ENCODE measurements at regions not wholly inside any gene's neighbourhood (a gene's known extent, or its start where the extent isn't known, plus 50 kb on each side); places are given as distances from the start of the nearest gene placed in this dataset.

- 90% methylated on average over 2 of the region's 10 CpGs for WGBS (ENCODE audit: insufficient coverage)
- Histone ChIP-seq H3K36me3 (ENCODE audit: control insufficient read depth in 2 of 2, extremely low read depth in 1 of 2, insufficient read depth in 1 of 2, low read length in 1 of 2) (no peaks in the 10 kb centered on the region), H3K27me3 (replicated peaks in 1 of 2; ENCODE audit: control insufficient read depth in 2 of 2, extremely low read depth in 1 of 2, insufficient read depth in 2 of 2, low read length in 1 of 2) (peaks cover 2 to 6% of the 10 kb centered on the region in 2 experiments), H3K27ac (ENCODE audit: low read length) (no peak overlapping the region), H3K4me1 (ENCODE audit: control insufficient read depth in 1 of 2, extremely low read depth in 1 of 2, insufficient read depth in 2 of 2, low read length in 2 of 2) (no peaks in the 10 kb centered on the region), H3K4me3 (ENCODE audit: control insufficient read depth in 1 of 2, extremely low read depth in 1 of 2, low read length in 1 of 2) (no peak overlapping the region), H3K9me3 (no peaks in the 10 kb centered on the region)
- no peaks in the 10 kb centered on the region for H3K4me1 Mint-ChIP-seq
- ATAC-seq (replicated peaks in 1 of 4) (no peak), DNase-seq (peak in 1 of 35 experiments; percentile 2)
- H3K27me3 Mint-ChIP-seq: peaks cover 18 to 24% of the 10 kb centered on the region in 2 donors
- H3K4me3 Mint-ChIP-seq: no peak overlapping the region
- H3K9me3 Mint-ChIP-seq: peaks cover 0 to 6% (median 0%) of the 10 kb centered on the region in 3 donors
- ChIA-PET CTCF (interaction anchor here in 1 of 2 donors (0.6 kb wide), 1 partner anchor 450 kb away, joined by 4 read pairs; no protein-coding TSS in a partner anchor), POLR2A (no interaction called here)
- no peaks in the 10 kb centered on the region for H3K36me3 Mint-ChIP-seq
- H3K27ac Mint-ChIP-seq: no peak overlapping the region
Observed at GRCh38 chr21:35868005-35868868, 192.1 kb downstream of the SETD4 start.

GRCh38 chr21:35864039-35864438 lies 196.3 kb downstream of the SETD4 start:
- no peaks in the 10 kb centered on the region for H3K9me3 ChIP-seq
- H3K9me3 Mint-ChIP-seq: peaks cover 0 to 6% (median 0%) of the 10 kb centered on the region in 3 donors
- peaks cover 0 to 8% of the 10 kb centered on the region in 2 experiments for H3K27me3 ChIP-seq (replicated peaks in 1 of 2; ENCODE audit: control insufficient read depth in 2 of 2, extremely low read depth in 1 of 2, insufficient read depth in 2 of 2, low read length in 1 of 2)
- no peaks in the 10 kb centered on the region for H3K4me1 ChIP-seq (ENCODE audit: control insufficient read depth in 1 of 2, extremely low read depth in 1 of 2, insufficient read depth in 2 of 2, low read length in 2 of 2)
- no peak overlapping the region for H3K27ac ChIP-seq (ENCODE audit: low read length)
- H3K36me3 ChIP-seq (ENCODE audit: control insufficient read depth in 2 of 2, extremely low read depth in 1 of 2, insufficient read depth in 1 of 2, low read length in 1 of 2): no peaks in the 10 kb centered on the region
- no peaks in the 10 kb centered on the region for H3K4me1 Mint-ChIP-seq
- 50% methylated on average over 2 of the region's 4 CpGs for WGBS (ENCODE audit: insufficient coverage)
- ATAC-seq (replicated peaks in 1 of 4): no peak
- ChIA-PET CTCF (no interaction called here), POLR2A (interaction anchor here (0.6 kb wide), 2 partner anchors 103 to 976 kb away, joined by 6 to 13 read pairs; no protein-coding TSS in a partner anchor)
- no peak for DNase-seq
- H3K36me3 Mint-ChIP-seq: no peaks in the 10 kb centered on the region
- peaks cover 6 to 18% of the 10 kb centered on the region in 2 donors for H3K27me3 Mint-ChIP-seq
- no peak overlapping the region for H3K4me3 Mint-ChIP-seq
- no peak overlapping the region for H3K27ac Mint-ChIP-seq
- no peak overlapping the region for H3K4me3 ChIP-seq (ENCODE audit: control insufficient read depth in 1 of 2, extremely low read depth in 1 of 2, low read length in 1 of 2)

- H3K9me3 Mint-ChIP-seq: no peaks in the 10 kb centered on the region
- H3K36me3 ChIP-seq (ENCODE audit: control insufficient read depth in 2 of 2, extremely low read depth in 1 of 2, insufficient read depth in 1 of 2, low read length in 1 of 2): no peaks in the 10 kb centered on the region
- no peaks in the 10 kb centered on the region for H3K4me1 Mint-ChIP-seq
- H3K4me1 ChIP-seq (ENCODE audit: control insufficient read depth in 1 of 2, extremely low read depth in 1 of 2, insufficient read depth in 2 of 2, low read length in 2 of 2): no peaks in the 10 kb centered on the region
- H3K9me3 ChIP-seq: no peaks in the 10 kb centered on the region
- H3K27ac ChIP-seq (ENCODE audit: low read length): no peak overlapping the region
- H3K4me3 ChIP-seq (ENCODE audit: control insufficient read depth in 1 of 2, extremely low read depth in 1 of 2, low read length in 1 of 2): no peak overlapping the region
- H3K27me3 ChIP-seq (replicated peaks in 1 of 2; ENCODE audit: control insufficient read depth in 2 of 2, extremely low read depth in 1 of 2, insufficient read depth in 2 of 2, low read length in 1 of 2): peaks cover 0 to 12% of the 10 kb centered on the region in 2 experiments
- no peak for ATAC-seq (replicated peaks in 1 of 4)
- no CpG with 5 or more reads among the region's 1 CpG for WGBS (ENCODE audit: insufficient coverage)
- H3K27ac Mint-ChIP-seq: no peak overlapping the region
- ChIA-PET CTCF (no interaction called here), POLR2A (no interaction called here)
- no peak for DNase-seq
- H3K27me3 Mint-ChIP-seq: peaks cover 7 to 23% of the 10 kb centered on the region in 2 donors
- no peak overlapping the region for H3K4me3 Mint-ChIP-seq
- H3K36me3 Mint-ChIP-seq: no peaks in the 10 kb centered on the region
Observed at GRCh38 chr21:35862969-35863368, 197.4 kb downstream of the SETD4 start.

- Mint-ChIP-seq H3K9me3 (no peaks in the 10 kb centered on the region), H3K4me1 (no peaks in the 10 kb centered on the region), H3K27ac (no peak overlapping the region), H3K27me3 (peaks cover 9 to 22% of the 10 kb centered on the region in 2 donors), H3K36me3 (no peaks in the 10 kb centered on the region), H3K4me3 (no peak overlapping the region)
- Histone ChIP-seq H3K36me3 (ENCODE audit: control insufficient read depth in 2 of 2, extremely low read depth in 1 of 2, insufficient read depth in 1 of 2, low read length in 1 of 2) (no peaks in the 10 kb centered on the region), H3K4me1 (ENCODE audit: control insufficient read depth in 1 of 2, extremely low read depth in 1 of 2, insufficient read depth in 2 of 2, low read length in 2 of 2) (no peaks in the 10 kb centered on the region), H3K9me3 (no peaks in the 10 kb centered on the region), H3K4me3 (ENCODE audit: control insufficient read depth in 1 of 2, extremely low read depth in 1 of 2, low read length in 1 of 2) (no peak overlapping the region), H3K27me3 (replicated peaks in 1 of 2; ENCODE audit: control insufficient read depth in 2 of 2, extremely low read depth in 1 of 2, insufficient read depth in 2 of 2, low read length in 1 of 2) (peaks cover 0 to 12% of the 10 kb centered on the region in 2 experiments), H3K27ac (ENCODE audit: low read length) (no peak overlapping the region)
- DNase-seq (no peak), ATAC-seq (replicated peaks in 1 of 4) (no peak)
- ChIA-PET CTCF (interaction anchor here in 1 of 2 donors (0.5 kb wide), 1 partner anchor 1207 kb away, joined by 6 read pairs; no protein-coding TSS in a partner anchor), POLR2A (no interaction called here)
Observed at GRCh38 chr21:35861661-35862060, 198.7 kb downstream of the SETD4 start.

GRCh38 chr21:35860189-35860869 lies 200.0 kb downstream of the SETD4 start:
- no peaks in the 10 kb centered on the region for H3K9me3 Mint-ChIP-seq
- CTCF ChIA-PET: no interaction called here
- WGBS (ENCODE audit: insufficient coverage): 88% methylated on average over 3 of the region's 6 CpGs
- H3K4me1 Mint-ChIP-seq: no peaks in the 10 kb centered on the region
- no peak for ATAC-seq (replicated peaks in 1 of 4)
- H3K36me3 Mint-ChIP-seq: no peaks in the 10 kb centered on the region
- Histone ChIP-seq H3K9me3 (no peaks in the 10 kb centered on the region), H3K27me3 (replicated peaks in 1 of 2; ENCODE audit: control insufficient read depth in 2 of 2, extremely low read depth in 1 of 2, insufficient read depth in 2 of 2, low read length in 1 of 2) (peaks cover 0 to 6% of the 10 kb centered on the region in 2 experiments), H3K27ac (ENCODE audit: low read length) (no peak overlapping the region), H3K4me3 (ENCODE audit: control insufficient read depth in 1 of 2, extremely low read depth in 1 of 2, low read length in 1 of 2) (no peak overlapping the region), H3K36me3 (ENCODE audit: control insufficient read depth in 2 of 2, extremely low read depth in 1 of 2, insufficient read depth in 1 of 2, low read length in 1 of 2) (no peaks in the 10 kb centered on the region), H3K4me1 (ENCODE audit: control insufficient read depth in 1 of 2, extremely low read depth in 1 of 2, insufficient read depth in 2 of 2, low read length in 2 of 2) (no peaks in the 10 kb centered on the region)
- POLR2A ChIA-PET: no interaction called here
- no peak overlapping the region for H3K27ac Mint-ChIP-seq
- H3K27me3 Mint-ChIP-seq: peaks cover 8 to 33% of the 10 kb centered on the region in 2 donors
- DNase-seq: no peak
- no peak overlapping the region for H3K4me3 Mint-ChIP-seq

- H3K27me3 ChIP-seq (replicated peaks in 1 of 2; ENCODE audit: control insufficient read depth in 2 of 2, extremely low read depth in 1 of 2, insufficient read depth in 2 of 2, low read length in 1 of 2): peaks cover 0 to 7% of the 10 kb centered on the region in 2 experiments
- no peak overlapping the region for H3K27ac Mint-ChIP-seq
- ChIA-PET POLR2A (interaction anchor here in 1 of 2 donors (0.5 kb wide), 1 partner anchor 884 kb away, joined by 4 read pairs; no protein-coding TSS in a partner anchor), CTCF (no interaction called here)
- no peaks in the 10 kb centered on the region for H3K9me3 ChIP-seq
- no peaks in the 10 kb centered on the region for H3K36me3 Mint-ChIP-seq
- ATAC-seq (replicated peaks in 1 of 4) (no peak), DNase-seq (no peak)
- no peaks in the 10 kb centered on the region for H3K4me1 Mint-ChIP-seq
- H3K4me3 ChIP-seq (ENCODE audit: control insufficient read depth in 1 of 2, extremely low read depth in 1 of 2, low read length in 1 of 2): no peak overlapping the region
- peaks cover 11 to 39% of the 10 kb centered on the region in 2 donors for H3K27me3 Mint-ChIP-seq
- H3K9me3 Mint-ChIP-seq: no peaks in the 10 kb centered on the region
- H3K36me3 ChIP-seq (ENCODE audit: control insufficient read depth in 2 of 2, extremely low read depth in 1 of 2, insufficient read depth in 1 of 2, low read length in 1 of 2): no peaks in the 10 kb centered on the region
- no peaks in the 10 kb centered on the region for H3K4me1 ChIP-seq (ENCODE audit: control insufficient read depth in 1 of 2, extremely low read depth in 1 of 2, insufficient read depth in 2 of 2, low read length in 2 of 2)
- H3K4me3 Mint-ChIP-seq: no peak overlapping the region
- H3K27ac ChIP-seq (ENCODE audit: low read length): no peak overlapping the region
- no CpG with 5 or more reads among the region's 3 CpGs for WGBS (ENCODE audit: insufficient coverage)
Observed at GRCh38 chr21:35859677-35860076, 200.6 kb downstream of the SETD4 start.
